Activated CD8-positive, alpha-beta memory T cell treated with anti-CD3 and anti-CD28 coated beads, Interleukin-2, amount 10 ng/mL, durations not matched to agents 7 days and 5 days (primary cell): ENCODE measurements at regions not wholly inside any gene's neighbourhood (a gene's known extent, or its start where the extent isn't known, plus 50 kb on each side); places are given as distances from the start of the nearest gene placed in this dataset.
"Not testable (repeated sequence)": the region's sequence is repeated elsewhere in the genome, so short reads cannot be mapped to it uniquely, and the experiment has no call there.

Experiments used
- ATAC-seq: fragments of 150-1000 bp; cut with Tn5 transposase; one replicate; pipeline ENCODE4 v1.10.0; 2021; ENCODE audit warnings: moderate library complexity
- CTCF ChIA-PET: fragments of 350-600 bp; sonication (Branson Sonifier 250); formaldehyde crosslinking; loops from one replicate; lab custom pipeline; 2021; ENCODE audit warnings: antibody characterized with exemption; lab: Charles Lee
- DNase-seq: peaks from one replicate; pipeline ENCODE4 v3.0.0-alpha.2; 2020
- H3K27ac Mint-ChIP-seq: one replicate; pipeline ENCODE4 v1.8.0; 2021; ENCODE audit warnings: mild to moderate bottlenecking, mixed read lengths
- H3K27me3 Mint-ChIP-seq: one replicate; pipeline ENCODE4 v1.8.0; 2021; ENCODE audit warnings: mixed read lengths
- H3K36me3 Mint-ChIP-seq: one replicate; pipeline ENCODE4 v1.8.0; 2021; ENCODE audit warnings: mild to moderate bottlenecking, mixed read lengths
- H3K4me1 Mint-ChIP-seq: one replicate; pipeline ENCODE4 v1.8.0; 2021; ENCODE audit warnings: mixed read lengths
- H3K4me3 Mint-ChIP-seq: one replicate; pipeline ENCODE4 v1.8.0; 2021; ENCODE audit warnings: mild to moderate bottlenecking, moderate library complexity, mixed read lengths
- H3K9me3 Mint-ChIP-seq: one replicate; pipeline ENCODE4 v1.8.0; 2022; ENCODE audit warnings: low read depth, mixed read lengths

- Mint-ChIP-seq H3K4me3 (no peak overlapping the region), H3K36me3 (no peaks in the 10 kb centered on the region), H3K9me3 (no peaks in the 10 kb centered on the region), H3K27ac (no peak overlapping the region), H3K4me1 (no peaks in the 10 kb centered on the region), H3K27me3 (peaks cover 7% of the 10 kb centered on the region)
- CTCF ChIA-PET = no interaction called here
- ATAC-seq (no peak), DNase-seq (no peak)
Measured at GRCh38 chr4:100340512-100341485, 150.5 kb upstream of the DDIT4L start.

DNA sequence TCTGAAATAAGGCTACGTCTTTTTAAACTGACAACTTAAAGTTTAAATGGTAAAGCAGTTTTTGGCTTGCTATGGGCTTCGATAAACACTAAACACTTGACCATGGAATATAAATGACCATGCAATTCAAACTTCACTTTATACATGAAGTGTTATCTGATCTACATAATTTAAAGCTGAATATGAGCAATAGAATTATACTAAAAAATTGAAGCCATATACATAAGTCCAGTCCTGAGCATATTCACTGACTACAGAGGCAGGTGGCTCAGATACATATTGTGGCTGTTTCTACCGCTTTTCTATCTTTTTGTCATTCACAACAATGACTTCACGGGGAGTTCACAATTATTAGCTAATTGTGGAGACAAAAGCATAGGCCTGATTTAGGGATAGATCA is 149.6 kb upstream of the DDIT4L start:
- no peak for ATAC-seq
- DNase-seq = no peak
- Mint-ChIP-seq H3K4me1 (no peaks in the 10 kb centered on the region), H3K4me3 (no peak overlapping the region), H3K27ac (no peak overlapping the region), H3K9me3 (no peaks in the 10 kb centered on the region), H3K36me3 (no peaks in the 10 kb centered on the region), H3K27me3 (peaks cover 7% of the 10 kb centered on the region)
- CTCF ChIA-PET = no interaction called here

DNA sequence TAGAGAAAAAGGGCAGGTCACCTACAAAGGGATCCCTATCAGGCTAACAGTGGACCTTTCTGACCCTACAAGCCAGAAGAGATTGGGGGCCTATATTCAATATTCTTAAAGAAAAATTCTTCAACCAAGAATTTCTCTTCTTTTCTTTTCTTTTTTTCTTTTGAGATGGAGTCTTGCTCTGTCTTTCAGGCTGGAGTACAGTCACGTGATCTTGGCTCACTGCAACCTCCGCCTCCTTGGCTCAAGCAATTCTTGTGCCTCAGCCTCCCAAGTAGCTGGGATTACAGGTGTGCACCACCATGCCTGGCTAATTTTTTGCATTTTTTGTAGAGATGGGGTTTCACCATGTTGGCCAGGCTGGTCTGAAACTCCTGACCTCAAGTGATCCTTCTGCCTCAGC is 143.2 kb upstream of the DDIT4L start:
- H3K4me1 Mint-ChIP-seq, ATAC-seq, H3K4me3 Mint-ChIP-seq, H3K27me3 Mint-ChIP-seq, CTCF ChIA-PET, DNase-seq, H3K9me3 Mint-ChIP-seq, H3K36me3 Mint-ChIP-seq, H3K27ac Mint-ChIP-seq: not testable (repeated sequence)

DNA sequence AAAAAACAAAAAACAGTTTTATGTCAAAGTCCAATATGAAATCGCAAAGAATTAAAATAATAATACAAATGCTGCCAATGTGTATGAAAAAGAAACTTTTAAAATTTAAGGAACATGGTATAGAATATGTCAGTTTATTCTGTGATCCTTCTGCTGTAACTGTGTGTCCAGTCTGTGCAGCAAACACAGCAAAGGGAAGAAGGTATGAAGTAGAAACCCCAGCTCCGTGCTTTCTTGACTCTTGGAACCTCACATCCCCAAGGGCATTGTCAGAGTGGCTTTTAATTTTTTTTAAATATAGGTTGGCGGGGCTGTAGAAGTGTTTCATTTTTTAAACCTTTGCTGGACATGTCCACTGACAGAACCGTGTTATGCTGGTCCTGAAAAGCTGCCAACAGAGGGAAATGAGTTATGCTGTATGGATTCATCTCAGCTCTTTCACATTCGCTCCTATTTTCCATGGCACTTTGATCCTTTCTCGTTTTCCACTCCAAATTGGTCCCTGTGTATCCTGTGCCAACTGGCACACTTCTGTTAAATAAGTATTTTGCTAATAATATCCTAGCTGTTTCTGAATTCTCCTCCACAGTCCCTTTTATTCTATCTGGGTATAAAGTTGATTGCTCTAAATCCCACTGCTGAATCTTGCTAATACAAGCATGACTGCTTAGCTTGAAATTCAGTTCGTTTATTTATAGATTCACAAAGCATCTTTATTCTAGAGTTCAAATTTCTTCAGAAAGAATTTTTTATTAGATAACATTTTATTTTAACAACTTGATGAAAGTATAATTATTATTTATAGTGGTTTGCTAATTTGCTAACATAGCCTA is 127.0 kb upstream of the DDIT4L start:
- DNase-seq (no peak), ATAC-seq (no peak)
- Mint-ChIP-seq H3K4me1 (no peaks in the 10 kb centered on the region), H3K9me3 (no peaks in the 10 kb centered on the region), H3K27ac (no peak overlapping the region), H3K36me3 (no peaks in the 10 kb centered on the region), H3K4me3 (no peak overlapping the region), H3K27me3 (peaks cover 15% of the 10 kb centered on the region)
- CTCF ChIA-PET = no interaction called here

DNA sequence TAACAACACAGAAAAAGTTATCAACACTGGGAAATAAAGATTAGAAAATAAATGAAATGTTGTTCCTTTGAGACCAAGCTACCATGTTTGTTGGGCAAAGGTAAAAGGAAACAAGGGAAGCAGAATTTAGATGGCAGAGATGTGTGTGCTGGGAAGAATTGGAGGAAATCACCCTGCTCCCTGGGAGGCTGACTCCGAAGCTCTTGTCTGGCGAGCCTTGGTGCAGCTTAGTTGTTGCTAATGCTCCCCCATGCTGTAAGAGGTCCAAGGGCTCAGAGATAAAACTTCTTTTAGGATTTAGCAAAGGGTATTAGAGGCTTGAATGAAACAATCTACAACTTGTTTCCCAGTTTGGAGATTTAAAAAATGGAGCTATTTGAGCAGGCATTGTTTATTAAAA is 123.8 kb upstream of the DDIT4L start:
- CTCF ChIA-PET = no interaction called here
- no peak overlapping the region for H3K4me3 Mint-ChIP-seq
- DNase-seq (no peak), ATAC-seq (no peak)
- peaks cover 17% of the 10 kb centered on the region for H3K27me3 Mint-ChIP-seq
- H3K27ac Mint-ChIP-seq = no peak overlapping the region
- H3K36me3 Mint-ChIP-seq = no peaks in the 10 kb centered on the region
- no peaks in the 10 kb centered on the region for H3K4me1 Mint-ChIP-seq
- no peaks in the 10 kb centered on the region for H3K9me3 Mint-ChIP-seq

GRCh38 chr4:100312615-100313350 is 122.5 kb upstream of the DDIT4L start:
- CTCF ChIA-PET = no interaction called here
- ATAC-seq = no peak
- Mint-ChIP-seq H3K4me1 (no peaks in the 10 kb centered on the region), H3K9me3 (no peaks in the 10 kb centered on the region), H3K36me3 (no peaks in the 10 kb centered on the region), H3K27me3 (peaks cover 15% of the 10 kb centered on the region), H3K27ac (no peak overlapping the region), H3K4me3 (no peak overlapping the region)
- DNase-seq = no peak

GRCh38 chr4:100311181-100311580 is 120.9 kb upstream of the DDIT4L start:
- CTCF ChIA-PET = no interaction called here
- Mint-ChIP-seq H3K36me3 (no peaks in the 10 kb centered on the region), H3K9me3 (no peaks in the 10 kb centered on the region), H3K4me3 (no peak overlapping the region), H3K27me3 (peaks cover 15% of the 10 kb centered on the region), H3K27ac (no peak overlapping the region), H3K4me1 (no peaks in the 10 kb centered on the region)
- ATAC-seq (no peak), DNase-seq (no peak)

GRCh38 chr4:100306018-100306417 is 115.8 kb upstream of the DDIT4L start:
- no peaks in the 10 kb centered on the region for H3K36me3 Mint-ChIP-seq
- ATAC-seq = no peak
- no peak overlapping the region for H3K4me3 Mint-ChIP-seq
- no peak overlapping the region for H3K27ac Mint-ChIP-seq
- H3K27me3 Mint-ChIP-seq = no peaks in the 10 kb centered on the region
- no peaks in the 10 kb centered on the region for H3K9me3 Mint-ChIP-seq
- DNase-seq = no peak
- CTCF ChIA-PET = no interaction called here
- H3K4me1 Mint-ChIP-seq = no peaks in the 10 kb centered on the region

DNA sequence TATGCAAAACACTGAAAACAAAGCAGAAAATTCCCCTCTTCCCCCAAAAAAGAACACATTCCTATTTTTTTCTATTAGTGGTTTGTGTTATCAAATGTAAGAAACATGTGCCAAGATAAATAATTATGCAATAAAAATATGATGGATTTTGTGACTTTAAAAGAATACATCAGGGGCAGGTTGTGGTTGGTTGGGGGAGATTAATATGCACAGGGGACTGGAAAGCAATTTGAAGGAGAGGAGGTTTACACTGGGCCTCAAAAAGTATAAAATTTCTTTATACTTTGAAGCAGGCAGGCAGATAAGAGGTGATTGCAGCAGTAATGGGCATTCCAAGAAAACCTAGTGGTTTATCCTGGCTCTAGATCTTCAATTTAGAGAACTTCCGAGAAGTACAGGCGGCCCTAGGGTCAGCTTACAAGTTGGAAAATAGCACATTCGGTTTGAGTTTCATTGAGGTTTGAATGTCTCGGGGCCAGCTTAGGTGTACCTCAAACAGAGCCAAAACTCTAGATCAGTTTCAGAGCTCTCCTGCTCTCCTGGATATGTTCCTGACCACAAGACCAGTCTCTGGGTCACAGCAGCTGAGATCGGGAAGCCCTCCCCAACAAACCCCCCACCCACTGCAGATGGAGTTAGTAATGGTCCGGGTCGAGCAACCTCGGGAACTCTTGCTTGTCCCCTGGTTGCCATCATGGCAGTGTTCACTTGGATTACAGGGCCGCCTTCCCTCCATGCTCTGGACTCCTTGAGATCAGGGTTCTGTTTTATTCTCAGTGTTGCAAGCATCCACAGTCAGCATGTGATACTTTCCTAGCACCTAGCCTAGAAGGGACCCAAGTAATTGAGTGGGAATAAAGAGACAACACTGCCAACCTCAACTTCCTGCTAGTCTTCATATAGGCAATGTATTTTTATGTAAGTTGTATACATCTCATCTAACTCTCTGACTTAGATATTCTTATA is 112.1 kb upstream of the DDIT4L start:
- Mint-ChIP-seq H3K27me3 (no peaks in the 10 kb centered on the region), H3K4me3 (no peak overlapping the region), H3K9me3 (no peaks in the 10 kb centered on the region), H3K27ac (no peak overlapping the region), H3K4me1 (no peaks in the 10 kb centered on the region), H3K36me3 (no peaks in the 10 kb centered on the region)
- DNase-seq (no peak), ATAC-seq (no peak)
- CTCF ChIA-PET = no interaction called here

GRCh38 chr4:100299046-100299840 is 109.0 kb upstream of the DDIT4L start:
- DNase-seq (no peak), ATAC-seq (no peak)
- Mint-ChIP-seq H3K27me3 (no peaks in the 10 kb centered on the region), H3K4me3 (no peak overlapping the region), H3K9me3 (no peaks in the 10 kb centered on the region), H3K4me1 (no peaks in the 10 kb centered on the region), H3K27ac (no peak overlapping the region), H3K36me3 (no peaks in the 10 kb centered on the region)
- CTCF ChIA-PET = no interaction called here

DNA sequence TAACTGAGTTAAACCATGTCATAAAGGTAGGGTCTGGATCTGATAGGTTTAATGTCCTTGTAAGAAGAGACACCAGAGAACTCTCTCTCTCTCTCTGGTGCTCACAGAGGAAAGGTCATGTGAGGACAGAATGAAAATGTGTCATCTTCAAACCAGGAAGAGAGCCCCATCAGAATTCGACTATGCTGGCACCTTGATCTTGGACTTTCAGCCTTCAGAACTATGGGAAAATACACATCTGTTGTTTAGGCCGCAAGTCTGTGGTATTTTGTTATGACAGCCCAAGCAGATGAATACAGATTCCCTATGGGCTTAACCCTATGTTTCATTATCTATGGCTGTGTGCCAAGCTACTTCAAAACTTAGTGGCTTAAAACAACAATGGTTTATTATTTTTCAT is 105.5 kb upstream of the DDIT4L start:
- H3K9me3 Mint-ChIP-seq = no peaks in the 10 kb centered on the region
- CTCF ChIA-PET = no interaction called here
- H3K36me3 Mint-ChIP-seq = no peaks in the 10 kb centered on the region
- H3K27ac Mint-ChIP-seq = no peak overlapping the region
- ATAC-seq (no peak), DNase-seq (no peak)
- H3K27me3 Mint-ChIP-seq = no peaks in the 10 kb centered on the region
- H3K4me1 Mint-ChIP-seq = no peaks in the 10 kb centered on the region
- H3K4me3 Mint-ChIP-seq = no peak overlapping the region

GRCh38 chr4:100294356-100294755 is 104.1 kb upstream of the DDIT4L start:
- Mint-ChIP-seq H3K27ac (no peak overlapping the region), H3K9me3 (no peaks in the 10 kb centered on the region), H3K4me1 (no peaks in the 10 kb centered on the region), H3K36me3 (no peaks in the 10 kb centered on the region), H3K4me3 (no peak overlapping the region), H3K27me3 (peaks cover 4% of the 10 kb centered on the region)
- ATAC-seq (no peak), DNase-seq (no peak)
- CTCF ChIA-PET = interaction anchor here (1.2 kb wide), 1 partner anchor 26 kb away, joined by 4 read pairs; no protein-coding TSS in a partner anchor
